ENCODE measurements at regions not wholly inside any gene's neighbourhood (a gene's known extent, or its start where the extent isn't known, plus 50 kb on each side); places are given as distances from the start of the nearest gene placed in this dataset.

DNA sequence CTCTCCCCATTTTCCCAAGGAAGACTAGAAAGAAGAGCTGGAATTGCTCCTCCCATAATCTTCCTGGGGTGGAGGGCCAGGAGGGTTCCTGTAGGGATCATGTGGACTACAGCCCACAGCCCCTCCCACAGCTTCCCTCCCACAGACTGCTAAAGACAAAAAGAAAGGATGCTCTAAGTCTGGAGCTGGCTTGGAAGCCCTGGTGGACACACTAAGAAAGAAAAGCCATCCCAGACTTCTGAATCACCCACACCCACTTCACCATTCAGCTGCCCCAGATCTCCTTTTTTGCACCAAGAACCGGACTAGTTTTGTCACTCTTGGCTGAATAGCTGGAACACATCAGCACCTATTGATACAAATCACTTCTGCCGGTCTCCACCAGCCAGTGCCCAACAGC lies 56.8 kb upstream of the PLXNC1 start:
- TF ChIP-seq EZH2phosphoT487 (IDR thresholded peaks at IDR 0.05; ENCODE audit: insufficient read depth, low read depth): no peak
- no peak for TF ChIP-seq EZH2 (IDR thresholded peaks at IDR 0.05; ENCODE audit: insufficient read depth, poor library complexity, severe bottlenecking)

All from GM23248 (cell line).